ENCODE measurements at regions not wholly inside any gene's neighbourhood (a gene's known extent, or its start where the extent isn't known, plus 50 kb on each side); places are given as distances from the start of the nearest gene placed in this dataset.
"Not testable (repeated sequence)": the region's sequence is repeated elsewhere in the genome, so short reads cannot be mapped to it uniquely, and the experiment has no call there.

DNA sequence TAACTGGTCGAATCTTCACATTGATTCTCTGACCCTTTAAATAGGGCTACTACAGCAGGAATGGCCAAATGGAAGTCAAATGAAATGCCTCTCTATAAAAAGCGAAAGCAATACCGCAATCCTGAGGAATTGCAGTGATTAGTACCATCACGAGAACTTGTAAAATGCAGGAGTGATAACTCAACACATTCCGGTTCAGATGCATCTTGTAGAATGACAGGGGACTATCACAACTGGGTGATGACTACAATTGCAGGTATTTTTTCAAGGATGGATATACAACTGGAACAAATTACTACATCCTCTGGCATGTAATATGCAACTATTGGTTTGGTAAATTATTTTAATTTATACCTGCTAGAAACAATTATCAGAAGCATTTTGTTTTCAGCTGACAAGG is 140.4 kb downstream of the PCDH20 start:
- H3K27me3 ChIP-seq, result no peaks in the 10 kb centered on the region
- H3K4me3 ChIP-seq, result no peak overlapping the region
- no peaks in the 10 kb centered on the region for H3K9me3 ChIP-seq
- no peak for TF ChIP-seq POLR2AphosphoS5 (IDR thresholded peaks at IDR 0.05; ENCODE audit: insufficient read depth in 1 of 2, low read depth in 1 of 2)
- no peak for TF ChIP-seq POLR2A (IDR thresholded peaks at IDR 0.05)
- H3K36me3 ChIP-seq, result no peaks in the 10 kb centered on the region
- intact Hi-C loops (cut with DNase I), result no loop called here
- no peak for DNase-seq (ENCODE audit: extremely low spot score in 2 of 2)
- no peak overlapping the region for H3K27ac ChIP-seq
- no peaks in the 10 kb centered on the region for H3K4me1 ChIP-seq

GRCh38 chr13:61266896-61267295 is 148.8 kb downstream of the PCDH20 start:
- H3K4me3 ChIP-seq; H3K27ac ChIP-seq; H3K9me3 ChIP-seq; H3K27me3 ChIP-seq; H3K4me1 ChIP-seq; intact Hi-C loops (cut with DNase I); DNase-seq (ENCODE audit: extremely low spot score in 2 of 2); H3K36me3 ChIP-seq: not testable (repeated sequence)

DNA sequence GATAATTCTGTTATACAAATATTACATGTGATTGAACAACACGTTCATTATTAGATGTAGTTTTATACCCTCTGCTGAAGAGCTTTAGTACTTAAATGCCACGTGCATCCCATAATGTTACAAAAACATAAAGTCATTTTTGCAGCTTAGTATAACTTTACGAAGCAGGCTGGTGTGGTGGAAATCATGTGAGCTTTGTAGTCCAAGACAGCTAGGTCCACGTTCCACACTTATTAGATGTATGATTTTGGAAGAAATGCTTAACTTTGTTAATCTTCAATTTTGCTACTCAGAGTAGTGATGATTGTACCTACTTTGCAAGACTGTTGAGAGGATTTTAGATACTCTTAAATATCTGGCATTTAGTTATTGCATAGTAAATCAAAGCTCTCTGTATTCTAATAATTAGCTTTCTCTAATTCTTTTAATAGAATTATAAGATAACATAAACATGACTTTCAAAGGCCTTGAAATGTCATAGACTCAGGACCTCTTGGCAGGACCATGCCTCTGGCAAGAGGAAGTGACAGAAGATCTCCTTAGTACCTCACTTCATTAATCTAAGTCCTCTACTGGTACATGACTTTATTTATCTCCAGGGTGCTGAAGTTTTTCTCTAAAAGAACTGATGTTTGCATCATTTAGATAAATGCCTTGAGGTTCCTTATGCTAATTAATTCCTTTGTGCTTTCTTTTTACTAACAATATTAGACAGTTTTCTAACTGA is 153.7 kb downstream of the PCDH20 start:
- intact Hi-C loops (cut with DNase I), result no loop called here

GRCh38 chr13:61258185-61258584 is 157.5 kb downstream of the PCDH20 start:
- H3K4me1 ChIP-seq, result no peaks in the 10 kb centered on the region
- no peaks in the 10 kb centered on the region for H3K36me3 ChIP-seq
- H3K27ac ChIP-seq, result no peak overlapping the region
- intact Hi-C loops (cut with DNase I), result no loop called here
- no peak for DNase-seq (ENCODE audit: extremely low spot score in 2 of 2)
- no peaks in the 10 kb centered on the region for H3K9me3 ChIP-seq
- no peak overlapping the region for H3K4me3 ChIP-seq
- TF ChIP-seq POLR2A (IDR thresholded peaks at IDR 0.05) (no peak), POLR2AphosphoS5 (IDR thresholded peaks at IDR 0.05; ENCODE audit: insufficient read depth in 1 of 2, low read depth in 1 of 2) (no peak)
- TF ChIP-seq, protein P1, sequence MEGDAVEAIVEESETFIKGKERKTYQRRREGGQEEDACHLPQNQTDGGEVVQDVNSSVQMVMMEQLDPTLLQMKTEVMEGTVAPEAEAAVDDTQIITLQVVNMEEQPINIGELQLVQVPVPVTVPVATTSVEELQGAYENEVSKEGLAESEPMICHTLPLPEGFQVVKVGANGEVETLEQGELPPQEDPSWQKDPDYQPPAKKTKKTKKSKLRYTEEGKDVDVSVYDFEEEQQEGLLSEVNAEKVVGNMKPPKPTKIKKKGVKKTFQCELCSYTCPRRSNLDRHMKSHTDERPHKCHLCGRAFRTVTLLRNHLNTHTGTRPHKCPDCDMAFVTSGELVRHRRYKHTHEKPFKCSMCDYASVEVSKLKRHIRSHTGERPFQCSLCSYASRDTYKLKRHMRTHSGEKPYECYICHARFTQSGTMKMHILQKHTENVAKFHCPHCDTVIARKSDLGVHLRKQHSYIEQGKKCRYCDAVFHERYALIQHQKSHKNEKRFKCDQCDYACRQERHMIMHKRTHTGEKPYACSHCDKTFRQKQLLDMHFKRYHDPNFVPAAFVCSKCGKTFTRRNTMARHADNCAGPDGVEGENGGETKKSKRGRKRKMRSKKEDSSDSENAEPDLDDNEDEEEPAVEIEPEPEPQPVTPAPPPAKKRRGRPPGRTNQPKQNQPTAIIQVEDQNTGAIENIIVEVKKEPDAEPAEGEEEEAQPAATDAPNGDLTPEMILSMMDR (IDR thresholded peaks at IDR 0.05), result no peak
- no peaks in the 10 kb centered on the region for H3K27me3 ChIP-seq

More for the DNA sequence above, 153.7 kb downstream of the PCDH20 start:
- H3K4me3 ChIP-seq, result no peak overlapping the region
- TF ChIP-seq, protein P1 (IDR thresholded peaks at IDR 0.05), result no peak
- TF ChIP-seq POLR2A (IDR thresholded peaks at IDR 0.05), result no peak
- no peak for TF ChIP-seq POLR2AphosphoS5 (IDR thresholded peaks at IDR 0.05; ENCODE audit: insufficient read depth in 1 of 2, low read depth in 1 of 2)
- H3K36me3 ChIP-seq, result no peaks in the 10 kb centered on the region
- H3K27me3 ChIP-seq, result no peaks in the 10 kb centered on the region
- H3K9me3 ChIP-seq, result no peaks in the 10 kb centered on the region
- no peak for DNase-seq (ENCODE audit: extremely low spot score in 2 of 2)
- H3K4me1 ChIP-seq, result no peaks in the 10 kb centered on the region
- H3K27ac ChIP-seq, result no peak overlapping the region

DNA sequence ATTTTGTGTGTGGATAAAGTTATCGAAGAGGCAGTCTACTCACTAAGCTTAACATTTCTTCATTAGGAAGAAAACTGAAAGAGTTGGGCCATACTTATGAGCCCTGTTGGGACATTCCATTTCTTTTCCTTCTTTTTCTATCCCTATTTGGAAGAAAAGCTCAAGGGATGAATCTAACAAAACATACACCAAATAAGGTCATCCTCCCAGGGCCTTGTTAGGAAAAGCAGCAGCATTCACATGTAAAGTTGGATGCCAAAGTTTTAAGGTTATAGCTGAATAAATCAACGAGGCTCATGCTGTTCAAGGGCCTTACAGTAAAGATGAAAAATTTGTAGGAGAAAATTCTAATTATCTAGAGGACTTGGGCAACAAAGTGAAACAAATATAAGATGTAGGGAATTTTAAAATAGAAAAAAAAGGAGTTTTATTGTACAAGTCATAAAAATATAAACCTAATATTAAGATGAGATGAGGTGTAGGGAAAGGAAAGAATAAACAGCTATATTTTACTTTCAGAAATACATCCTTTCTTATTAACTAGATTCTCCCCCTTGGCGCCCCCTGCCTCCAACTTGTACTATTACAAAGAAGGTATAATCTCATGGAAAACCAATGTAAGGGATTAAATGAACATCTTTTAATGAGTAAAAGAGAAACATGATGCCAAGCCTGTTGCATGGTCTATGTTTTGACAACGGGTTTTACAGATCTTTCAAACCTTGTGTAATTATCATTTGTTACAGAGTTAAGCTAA is 160.4 kb downstream of the PCDH20 start:
- TF ChIP-seq, protein P1 (IDR thresholded peaks at IDR 0.05), result no peak
- no peak for TF ChIP-seq POLR2A (IDR thresholded peaks at IDR 0.05)
- no peak for TF ChIP-seq POLR2AphosphoS5 (IDR thresholded peaks at IDR 0.05; ENCODE audit: insufficient read depth in 1 of 2, low read depth in 1 of 2)
- no peak overlapping the region for H3K4me3 ChIP-seq
- H3K27me3 ChIP-seq, result no peaks in the 10 kb centered on the region
- intact Hi-C loops (cut with DNase I), result no loop called here
- H3K4me1 ChIP-seq, result no peaks in the 10 kb centered on the region
- no peak for DNase-seq (ENCODE audit: extremely low spot score in 2 of 2)
- H3K9me3 ChIP-seq, result no peaks in the 10 kb centered on the region
- H3K36me3 ChIP-seq, result no peaks in the 10 kb centered on the region
- no peak overlapping the region for H3K27ac ChIP-seq

All from vagina (tissue), 2 donors.